Colonic mucosa (tissue), 4 donors: ENCODE measurements at regions not wholly inside any gene's neighbourhood (a gene's known extent, or its start where the extent isn't known, plus 50 kb on each side); places are given as distances from the start of the nearest gene placed in this dataset.

ENCODE experiments used
- DNase-seq: peaks from one replicate; pipeline ENCODE4 v3.0.0-alpha.2; 2020
- H3K27ac ChIP-seq: fragments of 200-600 bp; one replicate; pipeline ENCODE4 v1.8.0; 2021
- H3K27me3 ChIP-seq: fragments of 200-600 bp; one replicate; pipeline ENCODE4 v1.8.0; 2021
- H3K36me3 ChIP-seq: fragments of 200-600 bp; one replicate; pipeline ENCODE4 v1.8.0; 2021
- H3K4me1 ChIP-seq: fragments of 200-600 bp; one replicate; pipeline ENCODE4 v1.8.0; 2021; ENCODE audit warnings: mild to moderate bottlenecking
- H3K4me3 ChIP-seq: fragments of 200-600 bp; one replicate; pipeline ENCODE4 v1.8.0; 2021
- H3K9ac ChIP-seq, 2 donors: one replicate each; pipeline ENCODE4 v1.7.0; 2013; ENCODE audit warnings: control low read depth in 2 of 2, low read depth in 2 of 2, low read length in 2 of 2
- H3K9me3 ChIP-seq: fragments of 200-600 bp; one replicate; pipeline ENCODE4 v1.8.0; 2021
- CTCF ChIP-seq: fragments of 200-600 bp; IDR thresholded peaks from one replicate; pipeline ENCODE4 v1.8.0; 2022; ENCODE audit warnings: antibody characterized with exemption, mild to moderate bottlenecking
- intact Hi-C: fragments of 100-400 bp; cut with DNase I; formaldehyde crosslinking; loops from one replicate; pipeline ENCODE4 v1.14.1; 2022
- donor health status: healthy.
- donor health status: DM: no; HTN: no; CAD: no.
- donor health status: DM: no; HTN: no; CAD: no.

GRCh38 chr4:184293552-184293951 is 75.9 kb upstream of the ENPP6 start:
- H3K27me3 ChIP-seq, result no peaks in the 10 kb centered on the region
- H3K9me3 ChIP-seq, result no peaks in the 10 kb centered on the region
- no peaks in the 10 kb centered on the region for H3K4me1 ChIP-seq
- no peak overlapping the region for H3K27ac ChIP-seq
- TF ChIP-seq CTCF, result no peak
- H3K36me3 ChIP-seq, result no peaks in the 10 kb centered on the region
- intact Hi-C loops, result no loop called here
- no peak overlapping the region for H3K9ac ChIP-seq
- DNase-seq, result peak; percentile 42
- no peak overlapping the region for H3K4me3 ChIP-seq

- no peaks in the 10 kb centered on the region for H3K36me3 ChIP-seq
- DNase-seq, result peak; percentile 15
- H3K27me3 ChIP-seq, result no peaks in the 10 kb centered on the region
- no peak overlapping the region for H3K4me3 ChIP-seq
- H3K9me3 ChIP-seq, result no peaks in the 10 kb centered on the region
- H3K27ac ChIP-seq, result no peak overlapping the region
- intact Hi-C loops, result no loop called here
- peaks cover 3% of the 10 kb centered on the region for H3K4me1 ChIP-seq
- peak overlapping the region in 1 of 2 donors; percentile 43 for H3K9ac ChIP-seq
- TF ChIP-seq CTCF, result no peak
Measured at GRCh38 chr4:184292877-184293276, 75.2 kb upstream of the ENPP6 start.

DNA sequence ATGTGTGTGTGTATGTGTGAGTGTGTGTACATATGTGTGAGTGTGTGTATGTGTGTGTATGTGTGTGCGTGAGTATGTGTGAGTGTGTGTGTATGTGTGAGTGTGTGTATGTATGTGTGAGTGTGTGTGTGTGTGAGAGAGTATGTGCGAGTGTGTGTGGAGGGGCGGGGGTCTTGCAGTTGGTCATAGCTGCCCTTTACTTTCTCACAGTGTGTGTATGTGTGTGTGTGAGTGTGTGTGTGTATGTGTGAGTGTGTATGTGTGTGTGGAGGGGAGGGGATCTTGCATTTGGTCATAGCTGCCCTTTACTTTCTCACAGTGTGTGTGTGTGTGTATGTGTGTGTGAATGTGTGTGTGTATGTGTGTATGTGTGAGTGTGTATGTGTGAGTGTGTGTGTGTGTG is 74.8 kb upstream of the ENPP6 start:
- Histone ChIP-seq H3K27ac (no peak overlapping the region), H3K27me3 (no peaks in the 10 kb centered on the region), H3K4me1 (peaks cover 5% of the 10 kb centered on the region), H3K9me3 (no peaks in the 10 kb centered on the region), H3K4me3 (no peak overlapping the region), H3K36me3 (no peaks in the 10 kb centered on the region), H3K9ac (peak overlapping the region in 1 of 2 donors; percentile 43)
- peak; percentile 8 for DNase-seq
- no peak for TF ChIP-seq CTCF
- intact Hi-C loops, result no loop called here

- no peaks in the 10 kb centered on the region for H3K27me3 ChIP-seq
- H3K36me3 ChIP-seq, result no peaks in the 10 kb centered on the region
- peaks cover 5% of the 10 kb centered on the region for H3K4me1 ChIP-seq
- peak overlapping the region; percentile 4 for H3K27ac ChIP-seq
- intact Hi-C loops, result loop anchor here (5.0 to 10.0 kb wide), 2 partner anchors 106 to 248 kb away; no protein-coding TSS in a partner anchor
- no peak for TF ChIP-seq CTCF
- H3K4me3 ChIP-seq, result no peak overlapping the region
- no peak for DNase-seq
- peak overlapping the region in 1 of 2 donors; percentile 55 for H3K9ac ChIP-seq
- no peaks in the 10 kb centered on the region for H3K9me3 ChIP-seq
Measured at GRCh38 chr4:184289179-184289535, 71.5 kb upstream of the ENPP6 start.

GRCh38 chr4:184288451-184289178 is 70.9 kb upstream of the ENPP6 start:
- no peak for TF ChIP-seq CTCF
- peak overlapping the region in 1 of 2 donors; percentile 55 for H3K9ac ChIP-seq
- H3K9me3 ChIP-seq, result no peaks in the 10 kb centered on the region
- no peaks in the 10 kb centered on the region for H3K27me3 ChIP-seq
- intact Hi-C loops, result loop anchor here (5.0 to 10.0 kb wide), 2 partner anchors 106 to 249 kb away; no protein-coding TSS in a partner anchor
- no peaks in the 10 kb centered on the region for H3K36me3 ChIP-seq
- peak overlapping the region; percentile 38 for H3K27ac ChIP-seq
- peak; percentile 54 for DNase-seq
- H3K4me3 ChIP-seq, result no peak overlapping the region
- peaks cover 5% of the 10 kb centered on the region for H3K4me1 ChIP-seq
